ENCODE measurements at regions not wholly inside any gene's neighbourhood (a gene's known extent, or its start where the extent isn't known, plus 50 kb on each side); places are given as distances from the start of the nearest gene placed in this dataset.

- no peak for DNase-seq
Measured at GRCh38 chr4:74878323-74878722, 54.6 kb upstream of the PARM1 start.

DNA sequence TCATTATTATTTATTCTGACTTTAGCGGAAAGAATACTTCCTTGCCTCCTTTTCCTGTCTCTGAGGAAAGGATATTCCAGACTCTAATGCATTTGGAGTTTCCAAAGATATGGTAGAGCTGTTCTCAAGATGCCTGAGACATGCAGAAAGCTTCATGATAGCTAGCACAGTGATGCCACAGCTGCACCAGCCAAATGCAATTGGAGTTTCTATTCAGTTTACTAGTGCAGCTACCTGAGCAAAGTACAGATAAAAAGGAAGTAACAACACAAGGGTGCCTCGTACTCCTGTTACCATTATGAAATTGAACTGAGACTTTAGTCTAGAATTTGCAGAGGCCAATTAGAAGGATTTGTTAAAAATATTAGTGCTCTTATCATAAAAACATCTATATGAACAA lies 57.5 kb upstream of the PARM1 start:
- DNase-seq: no peak

DNA sequence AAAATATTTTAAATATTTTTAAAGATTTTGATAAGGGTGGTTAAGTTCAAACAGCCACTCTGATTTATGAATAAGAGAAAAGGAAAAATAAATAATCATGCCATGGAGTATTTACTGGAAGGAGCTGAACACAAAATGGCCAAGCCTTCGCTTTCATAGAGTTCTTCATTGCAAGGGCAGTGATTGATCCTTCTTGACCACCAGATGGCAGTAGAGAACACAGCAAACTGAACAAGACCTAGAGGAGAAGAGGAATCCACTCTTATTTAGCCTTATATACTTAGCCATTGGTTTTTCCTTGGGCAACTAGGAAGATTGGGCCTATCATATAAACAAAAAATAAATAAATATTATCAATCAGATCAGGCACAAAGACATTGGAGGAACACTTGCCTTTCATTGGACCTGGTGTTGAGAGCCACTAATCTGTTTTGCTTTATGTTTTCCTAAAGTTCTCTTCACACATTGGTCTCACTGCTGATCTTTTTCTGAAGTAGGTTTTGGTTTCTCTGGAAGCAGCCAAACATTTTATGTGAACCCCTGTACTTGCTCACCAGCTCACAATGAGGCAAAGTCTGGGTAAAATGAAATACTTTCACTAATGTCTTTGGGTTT lies 58.1 kb upstream of the PARM1 start:
- peak; percentile 63 for DNase-seq

GRCh38 chr4:74873545-74874301 lies 59.2 kb upstream of the PARM1 start:
- DNase-seq: no peak

GRCh38 chr4:74858921-74859562 lies 64.7 kb upstream of the BTC start:
- DNase-seq: no peak

DNA sequence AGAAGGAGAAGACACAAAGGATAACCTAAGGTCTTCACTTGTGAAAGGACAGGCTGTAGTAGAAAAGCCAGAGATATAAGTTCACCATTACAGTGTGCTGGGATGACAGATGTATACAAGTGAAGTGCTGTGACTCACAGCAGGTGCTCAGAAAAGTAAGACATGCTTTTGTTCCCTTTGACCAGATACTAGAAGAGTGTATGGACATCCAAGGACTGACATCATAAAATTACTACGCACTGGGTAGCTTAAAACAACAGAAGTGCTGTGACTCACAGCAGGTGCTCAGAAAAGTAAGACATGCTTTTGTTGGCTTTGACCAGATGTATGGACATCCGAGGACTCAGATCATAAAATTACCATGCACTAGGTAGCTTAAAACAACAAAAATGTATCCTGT lies 61.6 kb upstream of the BTC start:
- no peak for DNase-seq

DNA sequence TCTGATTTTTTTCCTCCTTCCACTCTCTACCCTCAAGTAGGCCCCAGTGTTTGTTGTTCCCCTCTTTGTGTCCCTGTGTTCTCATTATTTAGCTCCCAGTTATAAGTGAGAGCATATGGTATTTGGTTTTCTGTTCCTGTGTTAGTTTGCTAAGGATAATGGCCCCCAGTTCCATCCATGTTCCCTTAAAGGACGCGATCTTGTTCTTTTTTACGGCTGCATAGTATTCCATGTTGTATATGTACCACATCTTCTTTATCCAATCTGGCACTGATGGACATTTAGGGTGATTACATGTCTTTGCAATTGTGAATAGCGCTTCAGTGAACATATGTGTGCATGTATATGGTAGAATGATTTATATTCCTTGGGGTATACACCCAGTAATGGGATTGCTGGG lies 54.5 kb upstream of the BTC start:
- DNase-seq: no peak

GRCh38 chr4:74845834-74846233 lies 51.5 kb upstream of the BTC start:
- DNase-seq: no peak
